GM12874 (cell line): ENCODE measurements at regions not wholly inside any gene's neighbourhood (a gene's known extent, or its start where the extent isn't known, plus 50 kb on each side); places are given as distances from the start of the nearest gene placed in this dataset.

Source experiments
- CTCF ChIP-seq: IDR thresholded peaks from 2 replicates; pipeline ENCODE4 v1.5.1; 2011; ENCODE audit warnings: low read depth, mild to moderate bottlenecking, control low read depth, low read length, moderate library complexity; ENCODE audit not compliant: insufficient read depth

- no peak for TF ChIP-seq CTCF
These were observed 770.7 kb downstream of the BCL11B start for GRCh38 chr14:98501335-98501734.

- no peak for TF ChIP-seq CTCF
These were observed 770.2 kb downstream of the BCL11B start for GRCh38 chr14:98501836-98502235.

GRCh38 chr14:98503086-98503815 is 768.7 kb downstream of the BCL11B start:
- TF ChIP-seq CTCF = no peak

- no peak for TF ChIP-seq CTCF
These were observed 764.7 kb downstream of the BCL11B start for GRCh38 chr14:98507264-98507663.

- TF ChIP-seq CTCF = no peak
These were observed 761.6 kb downstream of the BCL11B start for GRCh38 chr14:98510392-98510791.

- no peak for TF ChIP-seq CTCF
These were observed 759.3 kb downstream of the BCL11B start for GRCh38 chr14:98512501-98513251.

GRCh38 chr14:98513558-98513957 is 758.4 kb downstream of the BCL11B start:
- no peak for TF ChIP-seq CTCF
